ENCODE measurements at regions not wholly inside any gene's neighbourhood (a gene's known extent, or its start where the extent isn't known, plus 50 kb on each side); places are given as distances from the start of the nearest gene placed in this dataset.

DNA sequence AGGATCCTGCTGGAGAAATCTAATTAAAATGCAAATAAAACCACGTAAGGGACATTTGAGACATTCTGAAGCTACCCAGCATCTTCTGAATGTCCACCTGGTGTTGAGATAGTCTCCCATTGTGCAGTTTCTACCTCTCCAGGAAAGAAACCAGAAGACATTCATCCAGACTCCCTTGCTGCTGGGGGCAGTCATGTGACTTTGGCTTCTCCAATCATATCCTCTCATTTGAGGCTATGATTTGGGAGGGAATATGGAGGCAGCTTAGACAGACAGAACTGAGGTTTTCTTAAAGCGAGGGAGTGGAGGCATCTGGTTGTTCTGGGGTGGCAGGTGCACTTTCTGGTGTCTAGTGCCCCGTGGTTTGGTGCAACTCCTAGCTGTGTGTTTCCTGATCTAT lies 315.2 kb upstream of the SULF2 start:
- TF ChIP-seq BACH2 (CRISPR knock-in tag; IDR thresholded peaks at IDR 0.05; ENCODE audit: borderline replicate concordance) (no peak), ESRRG (CRISPR knock-in tag; IDR thresholded peaks at IDR 0.05) (no peak), TOX (CRISPR knock-in tag; IDR thresholded peaks at IDR 0.05; ENCODE audit: borderline replicate concordance) (no peak)
- TF ChIP-seq, protein P1, sequence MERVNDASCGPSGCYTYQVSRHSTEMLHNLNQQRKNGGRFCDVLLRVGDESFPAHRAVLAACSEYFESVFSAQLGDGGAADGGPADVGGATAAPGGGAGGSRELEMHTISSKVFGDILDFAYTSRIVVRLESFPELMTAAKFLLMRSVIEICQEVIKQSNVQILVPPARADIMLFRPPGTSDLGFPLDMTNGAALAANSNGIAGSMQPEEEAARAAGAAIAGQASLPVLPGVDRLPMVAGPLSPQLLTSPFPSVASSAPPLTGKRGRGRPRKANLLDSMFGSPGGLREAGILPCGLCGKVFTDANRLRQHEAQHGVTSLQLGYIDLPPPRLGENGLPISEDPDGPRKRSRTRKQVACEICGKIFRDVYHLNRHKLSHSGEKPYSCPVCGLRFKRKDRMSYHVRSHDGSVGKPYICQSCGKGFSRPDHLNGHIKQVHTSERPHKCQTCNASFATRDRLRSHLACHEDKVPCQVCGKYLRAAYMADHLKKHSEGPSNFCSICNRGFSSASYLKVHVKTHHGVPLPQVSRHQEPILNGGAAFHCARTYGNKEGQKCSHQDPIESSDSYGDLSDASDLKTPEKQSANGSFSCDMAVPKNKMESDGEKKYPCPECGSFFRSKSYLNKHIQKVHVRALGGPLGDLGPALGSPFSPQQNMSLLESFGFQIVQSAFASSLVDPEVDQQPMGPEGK (CRISPR knock-in tag; IDR thresholded peaks at IDR 0.05; ENCODE audit: borderline replicate concordance), result no peak
- TF ChIP-seq, protein P2, sequence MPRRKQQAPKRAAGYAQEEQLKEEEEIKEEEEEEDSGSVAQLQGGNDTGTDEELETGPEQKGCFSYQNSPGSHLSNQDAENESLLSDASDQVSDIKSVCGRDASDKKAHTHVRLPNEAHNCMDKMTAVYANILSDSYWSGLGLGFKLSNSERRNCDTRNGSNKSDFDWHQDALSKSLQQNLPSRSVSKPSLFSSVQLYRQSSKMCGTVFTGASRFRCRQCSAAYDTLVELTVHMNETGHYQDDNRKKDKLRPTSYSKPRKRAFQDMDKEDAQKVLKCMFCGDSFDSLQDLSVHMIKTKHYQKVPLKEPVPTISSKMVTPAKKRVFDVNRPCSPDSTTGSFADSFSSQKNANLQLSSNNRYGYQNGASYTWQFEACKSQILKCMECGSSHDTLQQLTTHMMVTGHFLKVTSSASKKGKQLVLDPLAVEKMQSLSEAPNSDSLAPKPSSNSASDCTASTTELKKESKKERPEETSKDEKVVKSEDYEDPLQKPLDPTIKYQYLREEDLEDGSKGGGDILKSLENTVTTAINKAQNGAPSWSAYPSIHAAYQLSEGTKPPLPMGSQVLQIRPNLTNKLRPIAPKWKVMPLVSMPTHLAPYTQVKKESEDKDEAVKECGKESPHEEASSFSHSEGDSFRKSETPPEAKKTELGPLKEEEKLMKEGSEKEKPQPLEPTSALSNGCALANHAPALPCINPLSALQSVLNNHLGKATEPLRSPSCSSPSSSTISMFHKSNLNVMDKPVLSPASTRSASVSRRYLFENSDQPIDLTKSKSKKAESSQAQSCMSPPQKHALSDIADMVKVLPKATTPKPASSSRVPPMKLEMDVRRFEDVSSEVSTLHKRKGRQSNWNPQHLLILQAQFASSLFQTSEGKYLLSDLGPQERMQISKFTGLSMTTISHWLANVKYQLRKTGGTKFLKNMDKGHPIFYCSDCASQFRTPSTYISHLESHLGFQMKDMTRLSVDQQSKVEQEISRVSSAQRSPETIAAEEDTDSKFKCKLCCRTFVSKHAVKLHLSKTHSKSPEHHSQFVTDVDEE (CRISPR knock-in tag; IDR thresholded peaks at IDR 0.05), result no peak
- TF ChIP-seq, protein P3, sequence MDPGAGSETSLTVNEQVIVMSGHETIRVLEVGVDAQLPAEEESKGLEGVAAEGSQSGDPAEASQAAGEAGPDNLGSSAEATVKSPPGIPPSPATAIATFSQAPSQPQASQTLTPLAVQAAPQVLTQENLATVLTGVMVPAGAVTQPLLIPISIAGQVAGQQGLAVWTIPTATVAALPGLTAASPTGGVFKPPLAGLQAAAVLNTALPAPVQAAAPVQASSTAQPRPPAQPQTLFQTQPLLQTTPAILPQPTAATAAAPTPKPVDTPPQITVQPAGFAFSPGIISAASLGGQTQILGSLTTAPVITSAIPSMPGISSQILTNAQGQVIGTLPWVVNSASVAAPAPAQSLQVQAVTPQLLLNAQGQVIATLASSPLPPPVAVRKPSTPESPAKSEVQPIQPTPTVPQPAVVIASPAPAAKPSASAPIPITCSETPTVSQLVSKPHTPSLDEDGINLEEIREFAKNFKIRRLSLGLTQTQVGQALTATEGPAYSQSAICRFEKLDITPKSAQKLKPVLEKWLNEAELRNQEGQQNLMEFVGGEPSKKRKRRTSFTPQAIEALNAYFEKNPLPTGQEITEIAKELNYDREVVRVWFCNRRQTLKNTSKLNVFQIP (CRISPR knock-in tag; IDR thresholded peaks at IDR 0.05; ENCODE audit: borderline replicate concordance, low read depth), result no peak
- TF ChIP-seq, protein P4, sequence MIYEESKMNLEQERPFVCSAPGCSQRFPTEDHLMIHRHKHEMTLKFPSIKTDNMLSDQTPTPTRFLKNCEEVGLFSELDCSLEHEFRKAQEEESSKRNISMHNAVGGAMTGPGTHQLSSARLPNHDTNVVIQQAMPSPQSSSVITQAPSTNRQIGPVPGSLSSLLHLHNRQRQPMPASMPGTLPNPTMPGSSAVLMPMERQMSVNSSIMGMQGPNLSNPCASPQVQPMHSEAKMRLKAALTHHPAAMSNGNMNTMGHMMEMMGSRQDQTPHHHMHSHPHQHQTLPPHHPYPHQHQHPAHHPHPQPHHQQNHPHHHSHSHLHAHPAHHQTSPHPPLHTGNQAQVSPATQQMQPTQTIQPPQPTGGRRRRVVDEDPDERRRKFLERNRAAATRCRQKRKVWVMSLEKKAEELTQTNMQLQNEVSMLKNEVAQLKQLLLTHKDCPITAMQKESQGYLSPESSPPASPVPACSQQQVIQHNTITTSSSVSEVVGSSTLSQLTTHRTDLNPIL (CRISPR knock-in tag; IDR thresholded peaks at IDR 0.05; ENCODE audit: low read depth), result no peak

Measured in SK-N-SH treated with all-trans-retinoic acid at 6 μM for 48 hours (cell line).